ENCODE measurements at regions not wholly inside any gene's neighbourhood (a gene's known extent, or its start where the extent isn't known, plus 50 kb on each side); places are given as distances from the start of the nearest gene placed in this dataset.

- Histone ChIP-seq H3K9me3 (replicated peaks; ENCODE audit: control insufficient read depth, insufficient read depth, low read length) (no peaks in the 10 kb centered on the region), H3K27ac (ENCODE audit: insufficient read depth, low read depth, low read length) (no peak overlapping the region), H2AFZ (ENCODE audit: low read depth, low read length) (no peak overlapping the region), H3K4me2 (ENCODE audit: insufficient read depth, low read length) (no peak overlapping the region), H3K4me3 (replicated peaks in 1 of 3; ENCODE audit: insufficient read depth in 1 of 3, low read depth in 1 of 3, low read length in 3 of 3) (no peak overlapping the region), H3K27me3 (ENCODE audit: control insufficient read depth in 2 of 2, insufficient read depth in 2 of 2, low read length in 2 of 2) (no peaks in the 10 kb centered on the region), H3K9me1 (replicated peaks; ENCODE audit: control insufficient read depth, extremely low read depth, insufficient read depth, low read length) (no peaks in the 10 kb centered on the region), H3K9ac (replicated peaks; ENCODE audit: extremely low read depth, insufficient read depth, low read length) (no peak overlapping the region), H3K79me2 (ENCODE audit: control insufficient read depth, insufficient read depth, low read length) (no peaks in the 10 kb centered on the region), H3K36me3 (ENCODE audit: control insufficient read depth in 2 of 2, extremely low read depth in 1 of 2, insufficient read depth in 2 of 2, low read length in 2 of 2) (no peaks in the 10 kb centered on the region), H3K4me1 (ENCODE audit: control insufficient read depth, extremely low read depth, insufficient read depth, low read length) (no peaks in the 10 kb centered on the region), H4K20me1 (replicated peaks; ENCODE audit: control insufficient read depth, extremely low read depth, insufficient read depth, low read length) (no peaks in the 10 kb centered on the region)
- intact Hi-C loops (cut with micrococcal nuclease) (no loop called here), dilution Hi-C loops (cut with MboI; ENCODE audit: extremely low pct_ligation_motif_present, low sequenced_read_pairs) (no loop called here)
- CTCF ChIA-PET = no interaction called here
- POLR2A ChIA-PET = no interaction called here
- no peak for FAIRE-seq
- no peak for DNase-seq (ENCODE audit: low read depth, low spot score)
- TF ChIP-seq GATA2 (IDR thresholded peaks at IDR 0.05; ENCODE audit: insufficient read depth, insufficient read length, low read depth, low read length) (no peak), POLR2A (IDR thresholded peaks at IDR 0.05; ENCODE audit: low read depth, low read length) (no peak), JUN (IDR thresholded peaks at IDR 0.05; ENCODE audit: borderline replicate concordance, insufficient read depth, insufficient read length, low read depth) (no peak), CTCF (IDR thresholded peaks at IDR 0.05; ENCODE audit: extremely low read depth in 1 of 2, insufficient read depth in 1 of 2, low read depth in 1 of 2, low read length in 2 of 2) (no peak), EZH2 (IDR thresholded peaks at IDR 0.05; ENCODE audit: borderline replicate concordance, low read depth, low read length, severe bottlenecking) (no peak), MYC (IDR thresholded peaks at IDR 0.05; ENCODE audit: low read depth, low read length) (no peak), FOS (IDR thresholded peaks at IDR 0.05; ENCODE audit: borderline replicate concordance, insufficient read depth, low read length) (no peak), MAX (IDR thresholded peaks at IDR 0.05; ENCODE audit: insufficient read depth, insufficient read length) (no peak), POLR2AphosphoS5 (IDR thresholded peaks at IDR 0.05; ENCODE audit: insufficient read depth, low read depth, low read length) (no peak)
- no TSS peak for BruUV-seq (replicated peaks)
These were observed 816.8 kb downstream of the MTRR start for GRCh38 chr5:8685704-8686103.

Measured in endothelial cell of umbilical vein (primary cell).